Iris pigment epithelial cell (primary cell): ENCODE measurements at regions not wholly inside any gene's neighbourhood (a gene's known extent, or its start where the extent isn't known, plus 50 kb on each side); places are given as distances from the start of the nearest gene placed in this dataset.

ENCODE experiments used
- DNase-seq: peaks from one replicate; pipeline ENCODE4 v3.0.0-alpha.2; 2011; ENCODE audit warnings: low read depth

DNA sequence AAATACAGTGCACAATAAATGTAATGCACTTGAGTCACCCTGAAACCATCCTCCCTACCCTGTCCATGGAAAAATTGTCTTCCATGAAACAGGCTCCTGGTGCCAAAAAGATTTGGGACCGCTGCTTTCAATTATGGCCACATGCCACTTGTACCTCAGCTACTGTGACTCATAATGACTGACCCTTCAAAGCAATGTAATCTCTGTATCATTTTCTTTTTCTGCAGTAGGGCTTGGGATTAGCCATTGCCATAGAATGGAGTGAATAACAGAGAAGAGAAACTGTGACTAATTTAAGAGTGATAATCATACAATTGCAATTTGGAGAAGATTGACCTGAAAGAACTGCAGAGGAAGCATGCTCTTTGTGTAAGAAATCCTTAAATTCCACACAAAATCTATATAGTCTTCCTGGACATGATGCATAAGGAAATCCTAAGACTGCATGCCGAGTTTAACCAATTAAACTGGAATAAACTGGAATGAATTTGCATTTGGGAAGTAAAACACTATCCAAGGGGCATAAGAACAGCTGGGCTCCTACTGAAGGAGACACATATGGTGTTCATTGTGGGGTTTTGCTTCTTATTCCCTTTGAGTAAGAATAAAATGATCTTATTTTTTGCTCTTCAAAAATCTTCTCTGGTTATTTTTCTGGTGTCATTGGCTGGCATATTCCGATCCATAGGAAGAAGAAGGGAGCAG lies 59.5 kb upstream of the SLC7A1 start:
- DNase-seq: peak; percentile 3

GRCh38 chr13:29654384-29654783 lies 58.9 kb upstream of the SLC7A1 start:
- DNase-seq: no peak

- no peak for DNase-seq
These were observed 53.3 kb upstream of the SLC7A1 start for GRCh38 chr13:29648760-29649159.
